ENCODE measurements at regions not wholly inside any gene's neighbourhood (a gene's known extent, or its start where the extent isn't known, plus 50 kb on each side); places are given as distances from the start of the nearest gene placed in this dataset.

- no peak for DNase-seq (ENCODE audit: low read depth)
- TF ChIP-seq CTCF (IDR thresholded peaks at IDR 0.05; ENCODE audit: low read depth, low read length, missing control alignments): no peak
- H3K4me3 ChIP-seq (ENCODE audit: low read depth, low read length): no peak overlapping the region
Observed at GRCh38 chr3:25306705-25307104, 121.4 kb upstream of the RARB start.

DNA sequence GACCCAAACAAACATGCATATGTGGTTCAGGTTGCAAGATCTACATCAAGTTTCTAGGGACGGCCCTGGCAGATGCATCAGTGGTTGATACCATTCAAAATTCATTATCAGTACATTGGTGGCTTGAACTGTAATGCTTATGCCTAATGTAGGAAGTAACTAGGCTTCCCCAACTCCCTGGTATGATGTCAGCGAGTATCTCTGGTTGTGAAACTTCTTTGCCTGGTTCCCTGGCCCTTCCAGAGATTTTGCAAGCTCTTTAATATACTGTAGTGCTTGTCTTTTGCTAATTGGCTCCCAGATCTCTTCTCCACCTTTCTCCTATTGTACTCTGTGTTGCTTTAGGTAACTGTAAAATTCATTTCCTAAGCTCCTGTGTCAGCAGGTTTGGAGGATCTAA is 114.8 kb upstream of the RARB start:
- no peak for DNase-seq (ENCODE audit: low read depth)
- TF ChIP-seq CTCF (IDR thresholded peaks at IDR 0.05; ENCODE audit: low read depth, low read length, missing control alignments): no peak
- H3K4me3 ChIP-seq (ENCODE audit: low read depth, low read length): no peak overlapping the region

GRCh38 chr3:25324954-25325655 is 103.0 kb upstream of the RARB start:
- no peak for DNase-seq (ENCODE audit: low read depth)
- no peak overlapping the region for H3K4me3 ChIP-seq (ENCODE audit: low read depth, low read length)
- TF ChIP-seq CTCF (IDR thresholded peaks at IDR 0.05; ENCODE audit: low read depth, low read length, missing control alignments): no peak

DNA sequence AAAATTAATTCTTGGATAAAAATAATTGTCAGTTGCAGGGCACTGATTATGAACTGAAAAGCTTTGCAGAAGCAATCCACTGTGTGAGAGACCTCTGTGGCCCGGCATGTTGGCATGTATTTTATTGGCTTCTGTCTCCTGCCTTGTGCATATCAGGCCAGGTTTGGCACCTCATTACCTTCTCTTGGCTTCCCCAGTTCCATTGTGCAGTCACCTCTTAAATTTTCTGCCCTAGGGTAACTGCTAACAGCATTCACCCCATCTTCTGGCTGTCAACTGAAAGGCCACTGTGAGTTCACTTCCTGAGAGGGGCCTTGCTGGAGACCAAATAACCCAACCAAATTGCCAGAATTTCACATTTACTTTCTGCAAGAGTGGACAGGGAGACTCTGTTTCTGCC is 92.7 kb upstream of the RARB start:
- TF ChIP-seq CTCF (IDR thresholded peaks at IDR 0.05; ENCODE audit: low read depth, low read length, missing control alignments): no peak
- no peak overlapping the region for H3K4me3 ChIP-seq (ENCODE audit: low read depth, low read length)
- DNase-seq (ENCODE audit: low read depth): no peak

DNA sequence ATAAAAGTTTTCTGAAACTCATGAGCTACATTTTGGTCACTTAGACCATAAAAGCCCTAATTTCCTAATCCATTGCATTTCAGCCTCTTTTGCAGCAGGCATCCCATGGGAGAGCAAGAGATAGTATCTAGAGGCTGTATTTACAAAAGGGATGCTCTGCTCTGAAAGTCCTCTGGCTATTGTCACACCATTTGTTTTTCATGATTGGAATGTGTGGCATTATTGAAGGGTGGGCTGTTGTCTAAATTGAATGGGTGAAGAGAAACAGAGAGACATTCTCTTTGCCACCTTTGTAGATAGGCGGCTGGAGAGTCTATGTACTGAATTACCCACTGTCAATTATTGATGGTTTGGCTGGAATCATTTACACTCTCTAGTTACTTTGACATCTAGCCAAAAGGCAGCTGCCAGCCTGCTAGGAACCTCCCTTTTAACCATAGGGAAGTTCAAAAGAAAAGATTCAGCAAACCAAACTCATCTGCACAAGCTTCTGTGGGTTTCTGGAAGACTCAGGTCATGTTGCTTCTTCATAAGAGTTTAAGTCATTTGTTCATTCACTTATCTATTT is 89.8 kb upstream of the RARB start:
- H3K4me3 ChIP-seq (ENCODE audit: low read depth, low read length): no peak overlapping the region
- no peak for TF ChIP-seq CTCF (IDR thresholded peaks at IDR 0.05; ENCODE audit: low read depth, low read length, missing control alignments)
- DNase-seq (ENCODE audit: low read depth): no peak

GRCh38 chr3:25339225-25339624 is 88.8 kb upstream of the RARB start:
- DNase-seq (ENCODE audit: low read depth): no peak
- TF ChIP-seq CTCF (IDR thresholded peaks at IDR 0.05; ENCODE audit: low read depth, low read length, missing control alignments): no peak
- H3K4me3 ChIP-seq (ENCODE audit: low read depth, low read length): no peak overlapping the region

GRCh38 chr3:25344670-25345069 is 83.4 kb upstream of the RARB start:
- no peak for DNase-seq (ENCODE audit: low read depth)
- TF ChIP-seq CTCF (IDR thresholded peaks at IDR 0.05; ENCODE audit: low read depth, low read length, missing control alignments): no peak
- H3K4me3 ChIP-seq (ENCODE audit: low read depth, low read length): no peak overlapping the region

Measured in GM12864 (cell line).